ENCODE measurements at regions not wholly inside any gene's neighbourhood (a gene's known extent, or its start where the extent isn't known, plus 50 kb on each side); places are given as distances from the start of the nearest gene placed in this dataset.

DNA sequence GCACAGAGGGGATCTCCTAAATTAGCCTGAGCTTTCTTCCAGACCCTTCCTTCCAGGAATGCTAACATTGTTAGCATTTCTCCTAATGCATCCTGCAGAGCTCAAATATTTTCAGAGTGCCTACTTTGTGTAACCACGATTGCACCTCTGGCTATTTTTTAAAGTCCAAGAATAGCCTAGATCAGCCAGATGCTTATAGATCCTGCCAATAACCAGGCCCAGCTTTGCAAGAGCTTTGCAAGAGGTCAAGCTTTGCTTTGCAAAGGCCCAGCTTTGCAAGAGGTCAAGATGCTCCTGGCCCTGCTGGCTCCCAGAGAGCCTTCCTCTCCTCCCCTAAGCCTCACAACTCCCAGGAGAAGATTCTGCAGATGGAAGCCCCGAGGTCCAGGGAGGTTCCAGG lies 491.9 kb downstream of the MN1 start:
- Histone ChIP-seq H3K18ac (ENCODE audit: extremely low read depth, low read length) (no peak overlapping the region), H2BK15ac (ENCODE audit: low read length) (no peak overlapping the region), H3K9me3 (ENCODE audit: insufficient read depth in 2 of 2, low read depth in 1 of 2, low read length in 1 of 2) (no peaks in the 10 kb centered on the region), H3K79me1 (ENCODE audit: low read depth, low read length) (no peaks in the 10 kb centered on the region), H4K91ac (replicated peaks; ENCODE audit: insufficient read length, low read length) (no peak overlapping the region), H3K23ac (ENCODE audit: insufficient read length) (no peak overlapping the region), H2BK5ac (ENCODE audit: low read depth, low read length) (no peak overlapping the region), H3K14ac (ENCODE audit: insufficient read length) (no peak overlapping the region), H2BK20ac (ENCODE audit: low read length) (no peak overlapping the region), H4K8ac (ENCODE audit: extremely low read depth, insufficient read depth, low read length) (no peak overlapping the region), H3K27ac (ENCODE audit: low read depth, low read length) (no peak overlapping the region), H3K79me2 (ENCODE audit: control insufficient read depth in 1 of 2, insufficient read depth in 2 of 2, low read length in 2 of 2) (no peaks in the 10 kb centered on the region; a peak in 1 of 4 replicates), H3K4me1 (replicated peaks in 1 of 4; ENCODE audit: control insufficient read depth in 3 of 4, insufficient read depth in 4 of 4, low read length in 3 of 4) (peaks cover 6 to 27% (median 16%) of the 10 kb centered on the region in 4 experiments; a peak in 6 of 7 replicates), H3K23me2 (ENCODE audit: low read depth, low read length) (peaks cover 5% of the 10 kb centered on the region), H3K27me3 (replicated peaks in 1 of 4; ENCODE audit: control insufficient read depth in 3 of 4, extremely low read depth in 1 of 4, insufficient read depth in 3 of 4, low read length in 3 of 4) (peaks cover 0 to 7% (median 0%) of the 10 kb centered on the region in 4 experiments; a peak in 2 of 7 replicates), H3K56ac (replicated peaks; ENCODE audit: insufficient read length, low read depth, low read length) (no peak overlapping the region), H4K5ac (ENCODE audit: insufficient read length, low read depth, low read length) (no peak overlapping the region), H2BK12ac (ENCODE audit: low read depth, low read length) (no peak overlapping the region), H3K9ac (replicated peaks in 1 of 4; ENCODE audit: extremely low read depth in 1 of 4, low read depth in 3 of 4, low read length in 3 of 4) (no peak overlapping the region), H2BK120ac (replicated peaks; ENCODE audit: low read depth, low read length) (no peak overlapping the region), H4K20me1 (replicated peaks in 1 of 2; ENCODE audit: control insufficient read depth in 1 of 2, insufficient read depth in 2 of 2, low read length in 2 of 2) (peaks cover 0 to 4% of the 10 kb centered on the region in 2 experiments), H3K4ac (replicated peaks; ENCODE audit: insufficient read length, low read depth, low read length) (no peak overlapping the region), H2AK5ac (ENCODE audit: low read depth, low read length) (no peak overlapping the region), H2AFZ (ENCODE audit: low read length) (no peak overlapping the region), H3K4me2 (ENCODE audit: insufficient read depth in 1 of 2, low read depth in 2 of 2, low read length in 2 of 2) (no peak overlapping the region), H3K36me3 (ENCODE audit: control insufficient read depth in 2 of 4, insufficient read depth in 4 of 4, low read length in 3 of 4) (no peaks in the 10 kb centered on the region; a peak in 1 of 8 replicates), H3K4me3 (ENCODE audit: extremely low read depth in 1 of 4, insufficient read depth in 2 of 4, low read depth in 3 of 4, low read length in 4 of 4) (no peak overlapping the region)
- POLR2A ChIA-PET (ENCODE audit: partially characterized antibody), result no interaction called here
- CTCF ChIA-PET (ENCODE audit: partially characterized antibody), result interaction anchor here (0.6 to 0.9 kb wide), 2 partner anchors 72 to 558 kb away, joined by 3 read pairs; no protein-coding TSS in a partner anchor
- WGBS, 2 experiments (ENCODE audit: extremely low coverage in 1 of 2, insufficient coverage in 1 of 2, insufficient read length in 1 of 2, insufficient replicate concordance in 2 of 2, low coverage in 1 of 2, low lambda C conversion rate in 2 of 2, missing lambda C conversion rate in 1 of 2), result 92% methylated on average over 2 of the region's 2 CpGs; no CpG with 5 or more reads in 1 of the 2 experiments
- FAIRE-seq, result no peak
- DNase-seq (ENCODE audit: low read depth in 1 of 2, low spot score in 2 of 2), result no peak
- TF ChIP-seq HDAC6 (IDR thresholded peaks at IDR 0.05; ENCODE audit: low read depth, low read length), result no peak
- TF ChIP-seq TAF1 (IDR thresholded peaks at IDR 0.05; ENCODE audit: low read depth, low read length), result no peak
- TF ChIP-seq BRCA1 (IDR thresholded peaks at IDR 0.05; ENCODE audit: low read depth, low read length), result no peak
- TF ChIP-seq POU5F1 (IDR thresholded peaks at IDR 0.05; ENCODE audit: low read depth, low read length), result no peak
- TF ChIP-seq BCL11A (IDR thresholded peaks at IDR 0.05; ENCODE audit: low read depth in 2 of 2, low read length in 2 of 2), result no peak
- TF ChIP-seq SP1 (IDR thresholded peaks at IDR 0.05; ENCODE audit: low read depth, low read length), result no peak
- no peak for TF ChIP-seq ZNF274 (IDR thresholded peaks at IDR 0.05; ENCODE audit: borderline replicate concordance, extremely low read depth, low read length)
- TF ChIP-seq USF2 (IDR thresholded peaks at IDR 0.05; ENCODE audit: low read length), result no peak
- TF ChIP-seq KDM5A (IDR thresholded peaks at IDR 0.05; ENCODE audit: low read length), result no peak
- TF ChIP-seq YY1 (IDR thresholded peaks at IDR 0.05; ENCODE audit: low read depth, low read length), result no peak
- TF ChIP-seq RXRA (IDR thresholded peaks at IDR 0.05; ENCODE audit: insufficient read depth, low read depth, low read length), result no peak
- TF ChIP-seq CTCF (IDR thresholded peaks at IDR 0.05; ENCODE audit: control extremely low read depth in 1 of 3, insufficient read depth in 1 of 3, low read depth in 1 of 3, low read length in 3 of 3), result no peak

Measured in H1 (cell line).